Dendritic cell treated with granulocyte-macrophage colony-stimulating factor and Interleukin-4, amounts not matched to agents 40 ng/mL and 50 ng/mL, for 4 days (primary cell): ENCODE measurements at regions not wholly inside any gene's neighbourhood (a gene's known extent, or its start where the extent isn't known, plus 50 kb on each side); places are given as distances from the start of the nearest gene placed in this dataset.

Experiments
- H3K27ac Mint-ChIP-seq: one replicate; pipeline ENCODE4 v1.8.0; 2022; ENCODE audit warnings: mild to moderate bottlenecking, mixed read lengths
- H3K27me3 Mint-ChIP-seq: one replicate; pipeline ENCODE4 v1.8.0; 2022; ENCODE audit warnings: mild to moderate bottlenecking, mixed read lengths
- H3K36me3 Mint-ChIP-seq: one replicate; pipeline ENCODE4 v1.8.0; 2022; ENCODE audit warnings: low read depth, mixed read lengths
- H3K4me1 Mint-ChIP-seq: one replicate; pipeline ENCODE4 v1.8.0; 2022; ENCODE audit warnings: low read depth, mixed read lengths
- H3K4me3 Mint-ChIP-seq: one replicate; pipeline ENCODE4 v1.8.0; 2022; ENCODE audit warnings: mild to moderate bottlenecking, moderate library complexity, mixed read lengths
- H3K9me3 Mint-ChIP-seq: one replicate; pipeline ENCODE4 v1.8.0; 2022; ENCODE audit warnings: mixed read lengths
- intact Hi-C: fragments of 100-400 bp; cut with micrococcal nuclease; formaldehyde crosslinking; loops from one replicate; pipeline ENCODE4 v1.15.0; 2022

DNA sequence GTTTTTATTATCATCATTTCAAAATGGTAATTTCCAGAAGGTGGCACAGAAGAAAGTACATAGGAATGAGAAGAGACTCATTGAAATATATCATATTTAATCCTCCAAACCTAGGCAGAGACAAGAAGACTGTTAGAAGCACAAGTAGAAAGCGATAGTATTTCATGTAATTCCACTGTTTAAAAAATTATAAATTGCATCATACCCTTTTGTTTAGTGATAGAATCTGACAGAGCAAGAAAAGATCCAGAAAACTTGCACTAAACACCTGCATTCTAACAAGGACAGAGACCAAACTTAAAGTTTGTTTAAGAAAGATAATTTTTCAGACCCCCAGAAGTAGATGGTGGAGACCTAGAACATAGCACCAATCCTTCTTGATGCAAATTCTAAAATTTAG, 56.9 kb upstream of the CD96 start:
- Mint-ChIP-seq H3K9me3 (peaks cover 65% of the 10 kb centered on the region), H3K36me3 (no peaks in the 10 kb centered on the region), H3K4me3 (no peak overlapping the region), H3K27ac (no peak overlapping the region), H3K27me3 (no peaks in the 10 kb centered on the region), H3K4me1 (no peaks in the 10 kb centered on the region)
- intact Hi-C loops: no loop called here
